ENCODE measurements at regions not wholly inside any gene's neighbourhood (a gene's known extent, or its start where the extent isn't known, plus 50 kb on each side); places are given as distances from the start of the nearest gene placed in this dataset.

- TF ChIP-seq CTCF (IDR thresholded peaks at IDR 0.05; ENCODE audit: control extremely low read depth, extremely low read depth, low read depth, missing control alignments), result no peak
- ChIA-PET CTCF (no interaction called here), POLR2A (no interaction called here)
- DNase-seq (ENCODE audit: extremely low spot score), result no peak
These were observed 447.9 kb upstream of the TECRL start for GRCh38 chr4:64857198-64857597.

GRCh38 chr4:64846417-64846816 is 437.2 kb upstream of the TECRL start:
- POLR2A ChIA-PET, result no interaction called here
- no peak for DNase-seq (ENCODE audit: extremely low spot score)
- CTCF ChIA-PET, result no interaction called here
- no peak for TF ChIP-seq CTCF (IDR thresholded peaks at IDR 0.05; ENCODE audit: control extremely low read depth, extremely low read depth, low read depth, missing control alignments)

GRCh38 chr4:64829749-64830148 is 420.5 kb upstream of the TECRL start:
- CTCF ChIA-PET, result no interaction called here
- POLR2A ChIA-PET, result no interaction called here
- no peak for TF ChIP-seq CTCF (IDR thresholded peaks at IDR 0.05; ENCODE audit: control extremely low read depth, extremely low read depth, low read depth, missing control alignments)
- DNase-seq (ENCODE audit: extremely low spot score), result no peak

GRCh38 chr4:64824591-64824990 is 415.3 kb upstream of the TECRL start:
- CTCF ChIA-PET, result no interaction called here
- TF ChIP-seq CTCF (IDR thresholded peaks at IDR 0.05; ENCODE audit: control extremely low read depth, extremely low read depth, low read depth, missing control alignments), result no peak
- POLR2A ChIA-PET, result no interaction called here
- DNase-seq (ENCODE audit: extremely low spot score), result no peak

GRCh38 chr4:64822405-64822804 is 413.2 kb upstream of the TECRL start:
- DNase-seq (ENCODE audit: extremely low spot score), result no peak
- ChIA-PET POLR2A (no interaction called here), CTCF (no interaction called here)
- no peak for TF ChIP-seq CTCF (IDR thresholded peaks at IDR 0.05; ENCODE audit: control extremely low read depth, extremely low read depth, low read depth, missing control alignments)

GRCh38 chr4:64821219-64821976 is 412.1 kb upstream of the TECRL start:
- TF ChIP-seq CTCF (IDR thresholded peaks at IDR 0.05; ENCODE audit: control extremely low read depth, extremely low read depth, low read depth, missing control alignments), result no peak
- DNase-seq (ENCODE audit: extremely low spot score), result no peak
- ChIA-PET CTCF (no interaction called here), POLR2A (no interaction called here)

All from GM10248 (cell line).